ENCODE measurements at regions not wholly inside any gene's neighbourhood (a gene's known extent, or its start where the extent isn't known, plus 50 kb on each side); places are given as distances from the start of the nearest gene placed in this dataset.
"Not testable (repeated sequence)": the region's sequence is repeated elsewhere in the genome, so short reads cannot be mapped to it uniquely, and the experiment has no call there.

DNA sequence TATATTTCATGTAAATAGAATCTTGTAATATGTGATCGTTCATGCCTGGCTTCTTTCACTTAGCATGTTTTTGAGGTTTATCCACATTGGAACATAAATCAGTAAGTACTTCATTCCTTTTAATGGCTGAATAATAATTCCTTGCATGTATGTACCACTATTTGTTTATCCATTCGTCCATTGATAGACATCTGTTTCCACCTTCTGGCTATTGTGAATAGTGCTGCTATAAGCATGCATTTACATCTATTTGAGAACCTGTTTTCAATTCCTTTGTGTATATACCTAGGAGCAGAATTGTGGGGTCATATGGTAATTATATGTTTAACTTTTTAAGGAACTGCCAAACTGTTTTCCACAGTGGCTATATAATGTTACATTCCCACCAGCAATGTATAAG is 356.7 kb upstream of the DIPK2B start:
- intact Hi-C loops (cut with DNase I): no loop called here
- Histone ChIP-seq H3K4me3 (replicated peaks in 1 of 3) (no peak overlapping the region), H3K27me3 (no peaks in the 10 kb centered on the region), H3K36me3 (no peaks in the 10 kb centered on the region), H3K4me1 (no peaks in the 10 kb centered on the region), H3K27ac (no peak overlapping the region), H3K9me3 (no peaks in the 10 kb centered on the region)
- WGBS, 2 donors: 43 to 46% methylated on average over 2 of the region's 2 CpGs
- TF ChIP-seq POLR2A (IDR thresholded peaks at IDR 0.05) (no peak), CTCF (IDR thresholded peaks at IDR 0.05) (no peak)
- DNase-seq: no peak

DNA sequence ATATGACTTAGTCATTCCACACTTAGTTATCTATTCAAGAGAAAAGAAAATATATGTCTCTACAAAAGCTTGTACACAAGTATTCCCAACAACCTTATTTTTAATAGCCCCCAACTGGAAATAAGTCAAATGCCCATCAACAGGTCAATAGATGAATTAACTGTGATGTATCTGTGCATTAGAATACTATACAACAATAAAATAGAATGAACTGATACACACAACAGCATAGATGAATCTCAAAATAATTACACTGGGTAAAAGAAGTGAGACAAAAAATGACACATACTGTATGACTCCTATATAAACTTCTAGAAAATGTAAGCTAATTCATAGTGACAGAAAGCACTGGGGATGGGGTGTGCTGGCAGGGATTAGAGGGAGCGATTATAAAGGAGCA is 354.1 kb upstream of the DIPK2B start:
- no peaks in the 10 kb centered on the region for H3K36me3 ChIP-seq
- H3K9me3 ChIP-seq: no peaks in the 10 kb centered on the region
- TF ChIP-seq POLR2A (IDR thresholded peaks at IDR 0.05) (no peak), CTCF (IDR thresholded peaks at IDR 0.05) (no peak)
- H3K4me3 ChIP-seq (replicated peaks in 1 of 3): no peak overlapping the region
- no peaks in the 10 kb centered on the region for H3K27me3 ChIP-seq
- no peaks in the 10 kb centered on the region for H3K4me1 ChIP-seq
- WGBS, 2 donors: 83 to 89% methylated on average over 1 of the region's 1 CpG
- DNase-seq: no peak
- H3K27ac ChIP-seq: no peak overlapping the region
- intact Hi-C loops (cut with DNase I): no loop called here

DNA sequence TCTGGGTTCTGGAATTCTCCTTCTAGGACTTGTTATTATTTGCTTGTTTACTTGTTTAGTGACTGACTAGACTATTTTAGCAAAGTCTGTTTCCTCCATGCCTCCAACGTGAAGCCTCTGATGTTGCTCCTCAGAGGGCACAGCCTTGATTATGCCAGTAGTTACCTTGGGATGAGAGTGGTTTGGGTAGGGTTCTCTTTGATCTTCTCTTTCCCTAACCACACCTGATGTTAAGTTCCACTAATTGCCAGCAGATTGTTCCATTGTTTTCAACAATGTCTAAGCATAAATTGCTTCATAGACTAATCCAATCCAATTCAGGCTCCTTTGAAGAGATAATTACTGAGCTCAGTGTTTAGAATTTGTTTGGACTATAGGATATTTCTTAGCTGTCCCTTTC is 352.7 kb upstream of the DIPK2B start:
- no peaks in the 10 kb centered on the region for H3K36me3 ChIP-seq
- no peak overlapping the region for H3K27ac ChIP-seq
- WGBS, 2 donors: 72 to 91% methylated on average over 1 of the region's 1 CpG
- intact Hi-C loops (cut with DNase I): no loop called here
- H3K4me1 ChIP-seq: no peaks in the 10 kb centered on the region
- H3K9me3 ChIP-seq: no peaks in the 10 kb centered on the region
- H3K4me3 ChIP-seq (replicated peaks in 1 of 3): no peak overlapping the region
- no peaks in the 10 kb centered on the region for H3K27me3 ChIP-seq
- no peak for DNase-seq
- TF ChIP-seq POLR2A (IDR thresholded peaks at IDR 0.05) (no peak), CTCF (IDR thresholded peaks at IDR 0.05) (no peak)

DNA sequence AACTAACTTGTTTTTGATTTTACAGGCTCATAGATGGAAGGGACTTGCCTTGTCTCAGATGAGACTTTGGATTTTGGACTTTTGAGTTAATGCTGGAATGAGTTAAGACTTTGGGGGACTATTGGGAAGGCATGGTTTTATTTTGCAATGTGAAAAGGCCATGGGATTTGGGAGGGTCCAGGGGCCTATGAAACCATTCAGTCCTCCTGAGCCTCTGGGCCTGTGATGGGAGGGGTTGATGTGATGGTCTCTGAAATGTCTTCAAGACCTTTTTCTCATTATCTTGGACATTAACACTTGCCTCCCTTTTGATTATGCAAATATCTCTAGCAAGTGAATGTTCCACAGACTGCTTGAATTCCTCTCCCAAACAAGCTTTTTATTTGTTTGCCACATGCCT is 346.0 kb upstream of the DIPK2B start:
- H3K9me3 ChIP-seq; intact Hi-C loops (cut with DNase I); H3K4me1 ChIP-seq: not testable (repeated sequence)

GRCh38 chrX:45540181-45540580 is 339.5 kb upstream of the DIPK2B start:
- no peak for DNase-seq
- no peaks in the 10 kb centered on the region for H3K9me3 ChIP-seq
- H3K27ac ChIP-seq: no peak overlapping the region
- intact Hi-C loops (cut with DNase I): no loop called here
- 81 to 86% methylated on average over 2 of the region's 2 CpGs for WGBS, 2 donors
- no peaks in the 10 kb centered on the region for H3K4me1 ChIP-seq
- no peaks in the 10 kb centered on the region for H3K27me3 ChIP-seq
- H3K36me3 ChIP-seq: no peaks in the 10 kb centered on the region
- H3K4me3 ChIP-seq (replicated peaks in 1 of 3): no peak overlapping the region
- TF ChIP-seq CTCF (IDR thresholded peaks at IDR 0.05): no peak

More for the DNA sequence above, 346.0 kb upstream of the DIPK2B start:
- H3K4me3 ChIP-seq (replicated peaks in 1 of 3); H3K36me3 ChIP-seq; H3K27ac ChIP-seq; H3K27me3 ChIP-seq; DNase-seq: not testable (repeated sequence)

- Histone ChIP-seq H3K4me3 (replicated peaks in 1 of 3) (no peak overlapping the region), H3K4me1 (no peaks in the 10 kb centered on the region), H3K36me3 (no peaks in the 10 kb centered on the region), H3K27me3 (no peaks in the 10 kb centered on the region), H3K27ac (no peak overlapping the region), H3K9me3 (no peaks in the 10 kb centered on the region)
- DNase-seq: no peak
- intact Hi-C loops (cut with DNase I): no loop called here
- 100% methylated on average over 1 of the region's 1 CpG for WGBS, 2 donors
- TF ChIP-seq CTCF (IDR thresholded peaks at IDR 0.05): no peak
- TF ChIP-seq POLR2A (IDR thresholded peaks at IDR 0.05): no peak
These were observed 337.3 kb upstream of the DIPK2B start for GRCh38 chrX:45537936-45538335.

Data from thyroid gland (tissue), 4 donors.